Loucy (cell line): ENCODE measurements at regions not wholly inside any gene's neighbourhood (a gene's known extent, or its start where the extent isn't known, plus 50 kb on each side); places are given as distances from the start of the nearest gene placed in this dataset.

Experiments
- H2AFZ ChIP-seq: fragments of 200-600 bp; sonication (generic); 2 replicates; pipeline ENCODE4 v1.6.0; 2016; ENCODE audit warnings: antibody characterized with exemption, mild to moderate bottlenecking, low read length, moderate library complexity
- H3F3A ChIP-seq: fragments of 200-600 bp; 2 replicates; pipeline ENCODE4 v1.6.0; 2016; ENCODE audit warnings: antibody characterized with exemption, low read depth, mild to moderate bottlenecking
- H3K27me3 ChIP-seq: fragments of 200-600 bp; sonication (generic); 2 replicates; pipeline ENCODE4 v1.6.1; 2014; ENCODE audit warnings: low read length, mild to moderate bottlenecking; ENCODE audit not compliant: insufficient read depth, poor library complexity, severe bottlenecking
- H3K36me3 ChIP-seq: fragments of 200-600 bp; sonication (generic); 2 replicates; pipeline ENCODE4 v1.6.1; 2016; ENCODE audit warnings: low read length; ENCODE audit not compliant: insufficient read depth
- H3K4me1 ChIP-seq: fragments of 200-600 bp; sonication (generic); 2 replicates; pipeline ENCODE4 v1.5.1; 2014; ENCODE audit warnings: low read length, mild to moderate bottlenecking; ENCODE audit not compliant: insufficient read depth, poor library complexity, severe bottlenecking
- H3K4me2 ChIP-seq: fragments of 200-600 bp; sonication (generic); 2 replicates; pipeline ENCODE4 v1.6.0; 2014; ENCODE audit warnings: antibody characterized with exemption, low read length, low read depth, mild to moderate bottlenecking; ENCODE audit not compliant: poor library complexity, severe bottlenecking
- H3K4me3 ChIP-seq: fragments of 200-600 bp; sonication (generic); 2 replicates; pipeline ENCODE4 v1.5.1; 2014; ENCODE audit warnings: low read length, mild to moderate bottlenecking, mixed read lengths; ENCODE audit not compliant: poor library complexity, severe bottlenecking
- H3K79me2 ChIP-seq: fragments of 200-600 bp; sonication (generic); 2 replicates; pipeline ENCODE4 v1.6.1; 2014; ENCODE audit warnings: low read length; ENCODE audit not compliant: insufficient read depth
- H3K9ac ChIP-seq: fragments of 200-600 bp; sonication (generic); 2 replicates; pipeline ENCODE4 v1.6.0; 2014; ENCODE audit warnings: mild to moderate bottlenecking, low read depth, low read length, moderate library complexity; ENCODE audit not compliant: poor library complexity, severe bottlenecking
- H3K9me2 ChIP-seq: fragments of 200-600 bp; sonication (generic); replicated peaks from 2 replicates; pipeline ENCODE4 v1.6.1; 2016; ENCODE audit warnings: low read depth, low read length, mixed read lengths
- H3K9me3 ChIP-seq: fragments of 200-600 bp; sonication (generic); 2 replicates; pipeline ENCODE4 v1.6.1; 2014; ENCODE audit warnings: mild to moderate bottlenecking, antibody characterized with exemption, low read length, low read depth; ENCODE audit not compliant: insufficient read depth
- H4K20me1 ChIP-seq: fragments of 200-600 bp; sonication (generic); 2 replicates; pipeline ENCODE4 v1.6.0; 2014; ENCODE audit warnings: antibody characterized with exemption, low read length, mild to moderate bottlenecking; ENCODE audit not compliant: insufficient read depth, poor library complexity, severe bottlenecking
- CTCF ChIP-seq: fragments of 200-600 bp; sonication (generic); conservative IDR thresholded peaks from 2 replicates; pipeline ENCODE4 v1.5.1; 2014; ENCODE audit warnings: mild to moderate bottlenecking, antibody characterized with exemption, low read length
- EZH2phosphoT487 ChIP-seq: fragments of 200-600 bp; IDR thresholded peaks from 2 replicates; pipeline ENCODE4 v1.6.1; 2018; ENCODE audit warnings: antibody characterized with exemption, mild to moderate bottlenecking, moderate library complexity, borderline replicate concordance

DNA sequence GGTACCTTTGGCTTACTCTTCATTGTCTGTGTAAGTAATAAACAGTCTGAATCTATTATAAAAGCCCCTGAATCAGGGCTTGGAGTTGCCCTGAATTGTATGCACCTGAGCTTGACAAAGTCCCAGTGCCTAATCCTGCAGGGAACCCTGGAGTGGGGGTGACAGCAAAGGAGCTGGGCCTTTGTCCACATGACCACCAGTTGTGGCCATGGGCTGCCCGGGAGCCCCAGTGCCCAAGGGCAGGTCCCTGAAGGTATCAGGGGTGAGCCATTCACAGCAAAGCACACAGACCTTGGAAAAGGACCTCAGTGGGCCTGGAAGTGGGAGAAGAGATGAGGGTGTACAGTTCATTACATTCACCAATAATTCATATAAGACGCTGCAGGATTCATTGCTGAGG is 94.2 kb downstream of the BANF2 start:
- Histone ChIP-seq H3K9ac (no peak overlapping the region), H3K4me2 (no peak overlapping the region), H3K4me3 (no peak overlapping the region), H3F3A (no peaks in the 10 kb centered on the region), H3K9me2 (no peaks in the 10 kb centered on the region), H3K9me3 (no peaks in the 10 kb centered on the region), H3K36me3 (no peaks in the 10 kb centered on the region), H3K79me2 (no peaks in the 10 kb centered on the region), H3K27me3 (no peaks in the 10 kb centered on the region), H4K20me1 (no peaks in the 10 kb centered on the region), H3K4me1 (no peaks in the 10 kb centered on the region), H2AFZ (no peak overlapping the region)
- TF ChIP-seq EZH2phosphoT487 (no peak), CTCF (no peak)

DNA sequence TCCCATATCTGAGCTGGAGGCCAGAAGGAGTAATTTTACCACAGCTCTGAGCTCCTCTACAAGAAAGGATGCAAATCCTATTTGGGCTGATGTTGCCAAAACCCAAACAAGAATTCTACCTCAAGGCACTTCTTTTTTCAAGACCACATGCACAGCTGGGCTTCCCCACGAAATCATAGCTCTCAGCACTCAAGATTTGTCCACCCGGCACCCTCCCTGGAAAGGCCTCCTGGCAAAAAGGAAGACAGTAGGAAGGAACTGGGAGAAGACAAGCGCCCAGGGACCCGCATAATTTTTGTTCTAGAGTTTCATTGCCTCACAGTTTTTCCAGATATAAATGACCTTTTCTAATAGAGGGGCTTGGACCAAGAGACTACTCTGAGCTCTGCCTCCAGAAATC is 90.5 kb downstream of the BANF2 start:
- H3K4me3 ChIP-seq = no peak overlapping the region
- no peak for TF ChIP-seq EZH2phosphoT487
- TF ChIP-seq CTCF = no peak
- H2AFZ ChIP-seq = no peak overlapping the region
- no peaks in the 10 kb centered on the region for H3F3A ChIP-seq
- H3K4me2 ChIP-seq = no peak overlapping the region
- no peaks in the 10 kb centered on the region for H4K20me1 ChIP-seq
- no peaks in the 10 kb centered on the region for H3K9me2 ChIP-seq
- H3K36me3 ChIP-seq = no peaks in the 10 kb centered on the region
- H3K4me1 ChIP-seq = no peaks in the 10 kb centered on the region
- H3K79me2 ChIP-seq = no peaks in the 10 kb centered on the region
- no peaks in the 10 kb centered on the region for H3K27me3 ChIP-seq
- no peak overlapping the region for H3K9ac ChIP-seq
- no peaks in the 10 kb centered on the region for H3K9me3 ChIP-seq

DNA sequence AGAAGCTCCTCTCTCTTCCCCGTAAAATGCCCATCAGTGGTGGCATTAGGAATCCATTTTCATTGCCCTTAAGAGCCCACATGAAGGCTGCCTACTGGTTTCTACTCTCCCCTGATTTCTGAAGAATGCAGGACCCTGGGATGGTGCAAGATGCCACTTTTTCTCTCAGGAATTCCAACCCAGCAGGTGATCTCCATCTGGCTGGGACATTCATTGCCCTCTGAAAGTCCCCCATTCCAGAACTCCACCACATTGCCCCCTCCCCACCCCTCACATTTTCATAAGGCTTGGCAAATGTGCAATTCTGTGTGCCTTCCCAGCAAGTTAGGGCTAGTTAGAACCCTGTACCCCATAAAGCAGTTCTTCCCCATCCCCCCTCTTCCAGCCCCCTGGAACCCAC is 88.0 kb downstream of the BANF2 start:
- H3K9me2 ChIP-seq = no peaks in the 10 kb centered on the region
- H3K4me1 ChIP-seq = no peaks in the 10 kb centered on the region
- no peaks in the 10 kb centered on the region for H4K20me1 ChIP-seq
- TF ChIP-seq EZH2phosphoT487 (no peak), CTCF (no peak)
- no peak overlapping the region for H3K4me3 ChIP-seq
- H2AFZ ChIP-seq = no peak overlapping the region
- H3F3A ChIP-seq = no peaks in the 10 kb centered on the region
- H3K79me2 ChIP-seq = no peaks in the 10 kb centered on the region
- no peaks in the 10 kb centered on the region for H3K36me3 ChIP-seq
- H3K9me3 ChIP-seq = no peaks in the 10 kb centered on the region
- H3K9ac ChIP-seq = no peak overlapping the region
- no peaks in the 10 kb centered on the region for H3K27me3 ChIP-seq
- H3K4me2 ChIP-seq = no peak overlapping the region
